Mucosa of gallbladder (tissue), 1 donor: ENCODE measurements at regions not wholly inside any gene's neighbourhood (a gene's known extent, or its start where the extent isn't known, plus 50 kb on each side); places are given as distances from the start of the nearest gene placed in this dataset.
"Not testable (repeated sequence)": the region's sequence is repeated elsewhere in the genome, so short reads cannot be mapped to it uniquely, and the experiment has no call there.

Source experiments
- DNase-seq: peaks from one replicate; pipeline ENCODE4 v3.0.0-alpha.2; 2020; ENCODE audit warnings: low spot score
- donor health status: DM: no; HTN: no; CAD: no.

DNA sequence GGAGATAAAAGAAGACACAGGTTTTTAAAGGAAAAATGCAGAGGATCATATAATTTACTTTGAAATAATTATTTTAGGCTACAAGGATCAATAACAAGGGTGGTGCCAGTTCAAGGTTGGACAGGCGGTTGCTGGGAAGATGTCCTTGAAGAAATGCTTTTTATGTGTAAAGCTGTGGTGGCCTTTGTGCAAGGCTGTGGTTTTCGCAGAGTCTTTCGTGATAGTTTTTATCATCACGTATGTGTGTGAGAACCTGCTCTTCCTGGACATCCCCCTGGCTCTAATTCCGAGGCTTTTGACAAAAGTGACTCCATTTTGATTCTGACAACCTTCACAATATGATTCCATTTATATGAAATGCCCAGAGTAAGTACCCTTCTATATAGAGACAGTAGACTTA lies 85.8 kb upstream of the COG2 start:
- no peak for DNase-seq

DNA sequence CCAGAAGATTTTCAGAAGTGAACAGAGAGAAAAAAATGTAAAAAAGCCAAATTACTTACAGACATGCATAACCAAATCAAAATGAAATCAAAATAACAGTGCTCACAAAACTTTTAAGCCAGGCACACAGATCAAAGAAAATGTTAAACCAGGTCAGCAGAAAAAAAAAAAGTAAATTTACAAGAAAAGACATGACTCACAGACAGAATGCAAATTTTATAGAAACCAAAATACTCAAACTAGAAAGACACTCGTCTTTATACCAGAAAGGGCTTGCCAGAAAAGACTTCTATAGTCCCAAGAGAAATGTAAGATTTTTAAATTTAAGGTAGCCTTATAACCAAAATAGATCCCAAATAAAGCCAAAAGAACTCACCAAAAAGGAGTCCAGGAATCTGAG lies 86.5 kb upstream of the COG2 start:
- DNase-seq = no peak

DNA sequence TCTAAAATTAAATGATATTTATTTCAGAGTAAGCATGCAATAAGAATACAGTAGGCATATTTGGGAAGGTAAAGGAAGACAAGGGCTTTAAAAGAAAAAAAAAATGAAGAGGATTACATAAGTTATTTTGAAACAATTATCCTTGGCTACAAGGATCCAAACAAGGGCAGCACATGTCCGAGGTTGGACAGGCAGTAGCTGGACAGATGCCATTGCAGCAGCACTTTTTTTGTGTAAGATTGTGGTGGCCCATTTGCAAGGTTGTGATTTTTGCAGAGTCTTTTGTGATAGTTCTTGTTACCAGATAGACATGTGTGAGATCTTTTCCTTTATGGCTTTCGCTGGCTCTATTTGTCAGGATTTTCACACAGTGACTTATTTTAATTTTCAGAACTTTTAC lies 89.4 kb upstream of the COG2 start:
- DNase-seq = no peak

DNA sequence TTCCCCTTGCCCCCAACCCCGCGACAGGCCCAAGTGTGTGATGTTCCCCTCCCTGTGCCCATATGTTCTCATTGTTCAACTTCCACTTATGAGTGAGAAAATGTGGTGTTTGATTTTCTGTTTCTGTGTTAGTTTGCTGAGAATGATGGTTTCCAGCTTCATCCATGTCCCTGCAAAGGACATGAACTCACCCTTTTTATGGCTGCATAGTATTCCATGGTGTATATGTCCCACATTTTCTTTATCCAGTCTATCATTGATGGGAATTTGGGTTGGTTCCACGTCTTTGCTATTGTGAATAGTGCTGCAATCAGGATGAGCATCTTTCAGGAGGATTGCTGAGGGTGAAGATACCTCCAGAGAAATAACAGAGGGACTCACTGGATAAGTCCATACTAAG lies 91.3 kb upstream of the COG2 start:
- not testable (repeated sequence) for DNase-seq

DNA sequence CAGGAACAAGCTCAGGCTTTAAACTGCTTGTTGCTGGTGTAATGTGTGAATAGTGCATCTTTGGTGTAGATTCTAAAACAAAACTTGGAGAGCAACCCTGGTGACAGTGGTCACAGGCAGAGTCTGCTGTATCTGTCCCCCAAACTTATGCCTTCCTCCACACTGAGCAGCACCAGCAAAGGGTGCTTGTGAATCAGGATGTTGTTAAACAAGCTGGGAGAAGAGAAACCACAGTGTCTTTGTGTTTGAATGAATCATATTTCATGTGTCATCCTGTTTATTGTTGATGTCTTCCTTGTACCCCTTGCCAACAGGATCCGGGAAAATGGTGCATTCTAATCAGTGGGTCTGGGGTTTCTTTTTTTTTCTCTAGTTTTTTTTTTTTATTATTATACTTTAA lies 91.9 kb upstream of the COG2 start:
- DNase-seq = no peak

DNA sequence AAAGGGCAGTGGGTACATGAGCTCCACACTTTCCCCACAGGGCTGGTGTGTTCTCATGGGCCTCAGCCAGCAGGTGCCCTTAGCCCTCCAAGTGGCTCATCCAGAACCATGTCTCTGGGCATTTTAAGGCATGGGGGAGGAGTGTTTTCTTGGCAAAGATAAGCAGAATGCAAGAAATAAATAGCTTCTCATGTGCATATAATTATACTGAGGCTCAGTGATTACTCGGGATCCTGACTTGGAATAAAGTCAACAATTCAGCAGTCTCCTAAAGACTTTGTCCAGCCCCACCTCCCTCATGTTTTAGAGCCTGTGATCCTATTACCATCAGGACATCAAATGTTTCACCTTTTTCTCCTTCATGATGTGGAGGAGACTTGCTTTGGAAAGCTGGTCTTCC lies 92.7 kb upstream of the COG2 start:
- DNase-seq = no peak

DNA sequence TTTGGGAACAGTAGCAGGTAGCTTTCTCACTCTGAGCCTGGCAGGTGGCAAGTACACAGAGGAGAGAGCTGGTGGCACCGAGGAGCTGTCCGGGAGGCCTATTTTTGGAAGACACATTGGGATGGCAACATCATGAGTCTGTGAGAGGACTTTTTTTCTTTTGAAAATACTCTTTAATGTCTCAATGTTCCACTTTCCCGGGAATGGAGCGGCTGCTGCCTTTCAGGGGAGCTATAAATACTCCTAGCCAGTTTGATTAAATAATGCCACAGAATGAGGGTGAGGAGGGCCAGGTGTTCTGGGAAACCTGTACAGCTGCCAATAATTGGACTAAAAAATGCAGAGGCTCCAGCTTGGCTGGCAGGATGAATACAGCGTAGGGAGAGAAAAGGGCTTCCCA lies 93.3 kb upstream of the COG2 start:
- no peak for DNase-seq

DNA sequence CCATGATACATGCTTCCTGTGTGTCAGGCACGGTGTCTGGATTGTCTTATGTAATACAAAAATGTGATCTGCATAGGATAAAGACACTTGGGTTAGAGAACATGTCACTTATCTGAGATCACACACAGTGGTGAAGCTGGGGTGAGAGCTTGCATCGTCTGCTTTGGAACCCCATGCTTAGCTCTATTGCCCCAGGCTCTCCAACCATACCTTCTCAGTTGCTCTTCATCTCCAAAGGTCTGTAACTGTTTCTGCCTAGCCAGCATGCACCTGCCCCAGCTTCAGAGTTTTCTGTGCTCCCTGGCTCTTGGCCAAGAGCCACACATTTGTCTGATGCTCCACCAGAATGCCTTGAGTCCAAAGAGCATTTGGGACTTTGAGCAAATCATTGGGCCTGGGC lies 93.9 kb upstream of the COG2 start:
- no peak for DNase-seq

DNA sequence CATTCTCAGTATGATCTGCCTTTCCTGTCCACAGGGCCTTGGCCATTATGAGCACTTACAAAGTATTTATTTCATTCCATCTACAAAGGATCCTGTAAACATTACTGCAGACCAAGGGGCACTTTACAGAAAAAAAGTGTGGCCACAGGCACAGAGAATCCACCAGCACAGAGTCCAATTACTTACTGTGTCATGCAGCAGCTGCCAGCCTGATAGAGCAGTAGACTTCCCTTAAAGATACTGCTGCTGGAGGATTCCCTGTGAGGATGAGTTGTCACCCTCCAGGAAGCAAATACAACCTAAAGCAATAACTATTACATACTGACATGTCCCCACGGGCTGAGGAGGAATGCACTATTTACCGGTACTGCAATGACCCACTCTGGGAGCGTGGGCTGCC lies 97.1 kb upstream of the COG2 start:
- no peak for DNase-seq

DNA sequence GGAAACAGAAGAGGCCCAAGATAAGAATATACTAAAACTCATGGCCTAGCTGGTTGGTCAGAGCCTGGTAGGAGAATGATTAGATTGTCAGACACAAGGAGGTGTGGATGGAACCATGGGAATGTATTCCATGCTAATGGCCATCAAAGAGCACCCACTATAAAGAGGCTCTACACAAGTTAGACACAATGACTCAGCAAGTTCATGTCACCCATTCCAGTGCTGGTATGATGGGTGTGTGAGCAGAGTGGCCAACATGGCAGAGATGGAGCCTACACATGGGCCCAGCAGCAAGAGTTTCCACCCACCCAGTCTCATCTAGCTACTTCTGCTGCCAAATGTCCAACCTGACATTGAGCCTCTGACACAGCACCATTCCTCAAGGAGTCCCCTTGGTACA lies 97.5 kb upstream of the COG2 start:
- DNase-seq = no peak

DNA sequence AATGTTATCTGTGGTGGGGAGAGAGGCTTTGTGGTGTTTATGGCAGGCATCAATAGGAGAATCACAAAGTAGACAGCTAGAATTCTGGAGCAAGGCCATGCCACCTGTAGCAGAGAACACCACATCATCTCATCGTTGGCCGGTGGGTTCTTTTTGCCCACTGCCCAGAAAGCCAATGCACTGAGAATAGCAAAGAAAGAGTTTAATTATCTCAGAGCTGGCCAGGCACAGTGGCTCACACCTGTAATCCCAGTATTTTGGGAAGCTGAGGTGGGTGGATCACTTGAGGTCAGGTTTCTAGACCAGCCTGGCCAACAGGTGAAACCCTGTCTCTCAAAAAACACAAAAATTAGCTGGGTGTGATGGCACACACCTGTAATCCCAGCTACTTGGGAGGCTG lies 99.2 kb upstream of the COG2 start:
- no peak for DNase-seq

DNA sequence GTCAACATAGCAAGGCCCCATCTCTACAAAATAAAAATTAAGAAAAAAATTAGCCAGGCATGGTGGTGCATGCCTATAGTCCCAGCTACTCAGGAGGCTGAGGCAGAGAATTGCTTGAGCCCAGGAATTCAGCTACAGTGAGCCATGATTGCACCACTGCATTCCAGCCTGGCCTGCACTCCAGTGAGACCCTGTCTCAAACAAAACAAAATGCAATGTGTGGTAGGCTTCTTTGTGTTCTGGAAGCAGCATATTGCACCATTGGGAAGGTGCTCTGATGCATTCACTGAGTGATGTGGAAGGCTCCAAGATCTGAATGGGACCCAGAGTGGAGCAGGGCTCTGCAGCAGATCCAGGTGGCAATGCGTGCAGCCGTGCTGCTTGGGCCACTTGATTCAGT lies 99.6 kb upstream of the COG2 start:
- DNase-seq = no peak

DNA sequence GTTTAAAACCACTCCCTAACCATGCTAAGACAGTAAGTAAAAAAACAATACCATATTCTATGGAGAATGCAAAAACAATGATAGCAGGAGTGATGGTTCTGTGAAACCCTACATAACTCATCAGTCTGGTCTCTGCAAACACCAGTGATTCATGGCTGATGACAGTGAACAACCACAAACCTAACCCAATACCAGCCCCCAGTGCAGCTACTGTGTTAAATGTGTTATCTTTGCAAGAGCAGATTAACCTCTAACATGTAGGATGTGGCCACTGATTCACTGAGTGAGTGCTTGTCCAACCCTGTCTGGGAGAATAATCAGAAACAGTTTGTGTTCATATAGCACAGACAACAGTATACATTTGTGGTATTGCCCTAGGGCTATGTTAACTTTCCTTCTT lies 100.2 kb upstream of the COG2 start:
- no peak for DNase-seq

DNA sequence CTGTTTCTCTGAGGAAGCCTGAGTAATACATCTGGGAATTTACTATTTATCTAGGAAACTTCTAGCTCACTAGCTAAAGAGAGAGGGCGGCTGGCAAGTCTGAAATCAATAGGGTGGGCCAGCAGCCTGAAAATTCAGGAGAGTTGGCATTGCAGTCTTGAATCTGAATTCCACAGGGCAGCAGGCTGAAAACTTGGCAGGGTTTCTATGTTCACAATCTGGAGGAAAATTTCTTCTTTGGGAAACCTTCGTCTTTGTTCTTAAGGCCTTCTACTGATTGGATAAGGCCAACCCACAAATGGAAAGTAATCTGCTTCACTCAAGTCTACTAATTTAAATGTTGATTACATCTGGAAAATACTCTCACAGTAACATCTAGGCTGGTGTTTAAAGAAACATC lies 101.0 kb upstream of the COG2 start:
- DNase-seq = no peak

DNA sequence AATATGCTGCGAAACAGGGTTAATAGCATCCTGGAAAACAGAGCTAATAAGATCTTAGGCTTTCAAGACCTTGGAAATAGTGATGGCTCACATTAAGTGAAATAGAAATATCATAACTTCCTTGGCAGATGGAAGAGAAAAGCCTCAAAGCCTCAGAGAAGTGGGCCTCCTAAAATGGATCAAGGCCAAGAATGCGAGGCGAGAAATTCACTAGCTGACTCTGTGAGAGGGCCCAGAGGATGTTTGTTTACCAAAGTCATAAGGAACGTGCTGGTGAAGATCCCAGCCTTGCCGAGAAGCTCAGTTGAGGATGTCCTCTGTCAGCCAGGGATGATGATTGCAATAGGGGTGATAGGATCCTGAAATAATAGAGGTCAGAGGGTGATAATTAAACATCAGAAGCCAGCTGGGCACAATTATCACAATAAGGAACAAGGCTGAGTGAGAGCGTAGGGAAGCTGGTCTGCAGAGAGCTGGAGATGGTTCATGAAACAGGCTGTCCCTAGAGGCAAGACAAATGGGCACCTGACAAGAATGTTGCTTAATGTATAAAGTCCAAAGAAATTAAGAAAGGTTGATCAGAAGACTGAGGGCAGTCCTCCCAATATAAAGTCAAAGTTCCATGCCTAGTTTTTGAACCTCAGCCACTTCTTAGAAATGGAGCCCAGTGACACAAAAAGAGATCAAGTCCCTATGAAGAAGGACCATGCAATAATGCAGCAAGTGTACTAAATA lies 101.7 kb upstream of the COG2 start:
- DNase-seq = no peak

DNA sequence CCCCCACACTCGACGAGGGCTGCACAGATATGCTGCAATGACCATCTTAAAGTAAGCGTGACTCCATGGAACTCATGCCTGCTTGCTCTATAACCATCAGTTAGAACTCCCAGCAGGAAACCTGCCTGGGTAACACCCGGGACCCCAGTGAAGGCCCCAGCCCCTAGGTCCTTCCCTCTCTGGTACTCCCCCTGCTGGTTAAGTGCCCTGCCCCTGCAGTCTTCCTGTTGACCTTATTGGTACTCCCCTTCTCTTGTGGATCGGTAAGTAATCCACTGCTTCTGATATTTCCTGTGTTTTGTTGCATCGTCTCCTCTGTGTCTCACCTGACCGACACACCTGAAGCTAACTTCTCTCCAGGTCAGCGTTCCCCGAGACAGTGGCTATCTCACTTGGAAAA lies 104.8 kb upstream of the COG2 start:
- DNase-seq = no peak

DNA sequence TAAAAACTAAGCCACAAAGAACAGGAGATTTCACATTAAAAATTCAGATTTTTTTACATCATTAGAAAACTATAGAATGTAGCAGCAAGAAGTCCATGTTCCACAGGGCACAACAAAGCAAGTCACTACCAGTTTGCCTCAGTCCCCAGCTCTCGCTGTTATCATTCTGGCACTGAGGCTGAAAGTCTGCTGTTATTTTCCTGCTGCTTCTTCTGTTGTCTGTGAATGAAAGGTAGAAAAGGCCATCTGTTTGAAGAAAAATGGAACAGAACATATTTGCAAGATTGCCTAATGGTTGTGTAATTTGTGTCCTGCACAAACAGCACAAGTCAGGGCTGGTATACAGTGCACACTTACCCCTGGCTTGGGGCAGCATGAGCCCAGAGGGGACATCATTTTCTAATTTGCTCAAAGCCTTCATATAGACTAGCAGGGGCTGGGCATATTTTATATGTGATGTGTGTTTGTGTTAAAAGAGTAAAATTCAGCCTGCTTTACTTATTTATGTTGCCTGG lies 105.6 kb upstream of the COG2 start:
- DNase-seq = no peak

DNA sequence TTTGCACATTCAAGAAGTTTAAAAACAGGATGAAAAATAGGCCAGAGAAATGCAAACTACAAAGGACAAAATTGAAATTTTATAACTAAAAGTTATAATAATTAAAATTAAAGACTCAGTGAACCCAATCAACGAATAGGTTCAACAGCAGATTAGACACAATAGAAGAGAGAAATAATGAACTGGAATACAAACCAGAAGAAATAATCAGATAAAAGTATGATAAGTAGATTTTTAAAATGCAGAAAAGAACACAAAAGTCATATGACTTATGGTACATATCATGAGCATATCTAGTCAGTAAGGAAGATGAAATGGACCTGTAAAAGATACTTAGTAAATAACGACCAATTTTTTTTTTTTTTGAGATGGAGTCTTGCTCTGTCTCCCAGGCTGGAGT lies 108.1 kb upstream of the COG2 start:
- DNase-seq = no peak

DNA sequence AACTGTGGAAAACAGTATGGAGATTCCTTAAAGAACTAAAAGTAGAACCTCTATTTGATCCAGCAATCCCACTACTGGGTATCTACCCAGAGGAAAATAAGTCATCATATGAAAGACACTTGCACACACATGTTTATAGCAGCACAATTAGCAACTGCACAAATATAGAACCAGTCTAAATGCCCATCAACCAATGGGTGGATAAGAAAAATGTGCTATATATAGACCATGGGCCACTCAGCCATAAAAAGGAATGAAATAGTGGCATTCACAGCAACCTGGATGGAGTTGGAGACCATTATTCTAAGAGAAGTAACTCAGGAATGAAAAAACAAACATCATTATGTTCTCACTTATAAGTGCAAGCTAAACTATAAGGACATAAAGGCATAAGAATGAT lies 105.0 kb upstream of the PGBD5 start:
- no peak for DNase-seq

DNA sequence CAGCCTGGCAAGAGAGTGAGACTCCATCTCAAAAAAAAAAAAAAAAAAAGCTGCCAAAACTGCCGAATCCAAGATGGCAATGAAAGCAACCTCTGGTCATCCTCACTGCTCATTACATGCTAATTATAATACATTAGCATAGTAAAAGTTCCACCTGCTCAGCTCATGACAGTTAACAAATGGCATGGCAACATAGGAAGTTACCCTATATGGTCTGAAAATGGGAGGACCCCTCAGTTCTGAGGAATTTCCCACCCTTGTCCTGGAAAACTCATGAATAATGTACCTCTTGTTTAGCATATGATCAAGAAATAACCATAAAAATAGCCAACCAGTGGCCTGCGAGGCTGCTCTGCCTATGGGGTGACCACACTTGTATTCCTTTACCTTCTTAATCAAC lies 93.1 kb upstream of the PGBD5 start:
- DNase-seq = no peak

DNA sequence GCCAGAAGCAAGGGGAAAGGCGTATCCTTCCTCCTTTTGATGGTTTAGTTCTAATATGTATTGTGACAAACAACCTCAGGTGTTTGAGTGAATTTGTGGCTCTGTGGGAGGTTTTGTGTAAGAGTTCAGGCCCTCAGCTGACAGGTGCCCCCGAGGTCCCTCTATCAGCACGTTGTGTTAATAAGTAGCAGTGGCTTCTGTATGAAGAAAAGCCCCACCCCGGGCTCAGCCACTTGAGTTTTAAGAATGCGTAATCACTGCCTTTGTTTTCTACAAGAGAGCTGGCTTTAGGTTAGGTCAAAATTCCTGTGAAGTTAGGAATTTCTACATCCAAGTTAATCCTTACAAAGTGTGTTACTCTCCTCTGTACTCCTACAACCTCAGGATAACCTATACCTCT lies 92.4 kb upstream of the PGBD5 start:
- peak; percentile 45 for DNase-seq

DNA sequence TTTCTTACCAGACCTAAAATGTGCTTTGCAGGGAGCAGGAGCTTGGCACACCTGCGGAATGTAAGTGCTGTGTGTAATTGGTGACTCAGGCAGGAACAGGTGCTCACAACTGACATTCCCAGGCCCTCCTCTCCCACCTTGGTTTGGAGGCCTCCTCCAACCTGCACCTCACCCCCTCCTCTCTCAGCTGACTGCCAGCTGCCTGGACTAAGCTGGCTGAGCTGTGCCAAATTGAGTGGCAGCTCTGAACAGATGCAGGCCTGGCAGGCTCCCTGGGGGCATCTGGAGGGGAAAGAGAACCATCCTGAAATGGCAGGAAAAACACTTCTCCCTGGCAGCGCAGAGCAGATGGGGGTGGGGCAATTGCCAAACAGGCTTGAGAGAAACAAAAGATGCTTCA lies 91.7 kb upstream of the PGBD5 start:
- no peak for DNase-seq

DNA sequence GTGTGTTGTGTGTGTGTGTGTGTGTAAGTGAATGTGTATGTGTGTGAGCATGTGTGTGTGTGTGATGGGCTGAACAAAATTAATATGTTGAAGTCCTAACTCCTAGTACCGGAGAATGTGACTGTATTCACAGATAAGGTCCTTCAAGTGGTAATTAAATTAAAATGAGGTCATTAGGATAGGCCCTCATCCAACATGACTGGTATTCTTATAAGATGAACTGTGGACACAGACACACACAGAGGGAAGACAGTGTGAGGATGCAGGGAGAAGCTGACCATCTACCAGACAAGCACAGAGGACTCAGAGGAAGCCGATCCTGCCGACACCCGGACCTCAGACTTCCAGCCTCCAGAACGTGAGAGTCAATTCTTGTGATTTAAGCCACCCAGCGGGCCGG lies 91.2 kb upstream of the PGBD5 start:
- no peak for DNase-seq

DNA sequence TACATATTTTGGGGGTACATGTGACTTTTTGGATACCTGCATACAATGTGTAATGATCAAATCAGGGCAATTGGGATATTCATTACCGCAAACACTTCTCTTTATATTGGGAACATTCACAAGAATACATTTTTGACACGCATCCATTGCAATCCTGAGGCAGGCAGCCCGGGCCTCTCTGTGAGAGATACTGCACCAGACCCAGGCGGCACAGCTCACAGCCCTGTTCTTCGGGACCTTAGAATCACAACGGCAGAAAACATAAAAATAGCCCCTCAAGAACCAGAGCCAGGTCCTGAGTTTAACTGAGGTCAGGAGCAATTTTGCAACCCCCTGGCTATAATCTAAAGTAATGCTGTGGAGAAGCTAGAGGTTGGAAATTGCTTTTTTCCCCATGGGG lies 90.8 kb upstream of the PGBD5 start:
- no peak for DNase-seq
